GM12878 (cell line): ENCODE measurements at regions not wholly inside any gene's neighbourhood (a gene's known extent, or its start where the extent isn't known, plus 50 kb on each side); places are given as distances from the start of the nearest gene placed in this dataset.

Source experiments
- ATAC-seq: fragments of 200-7000 bp; cut with Tn5 transposase; 3 replicates; pipeline ENCODE4 v1.9.1; 2020; ENCODE audit warnings: mild to moderate bottlenecking, moderate library complexity
- BruUV-seq: library from RNA; stranded (reverse); fragments of 400-500 nt; replicated peaks from 2 replicates; lab custom pipeline; 2021; lab: Mats Ljungman, UMichigan
- CTCF ChIA-PET: fragments of 300-600 bp; sonication (Branson Sonifier 250); formaldehyde crosslinking; extraction: SDS; loops from one replicate; lab custom pipeline; 2021; ENCODE audit warnings: inconsistent platforms; lab: Yijun Ruan, JAX
- POLR2A ChIA-PET: fragments of 350-600 bp; formaldehyde crosslinking; extraction: SDS; loops from one replicate; lab custom pipeline; 2021; ENCODE audit warnings: inconsistent platforms; lab: Charles Lee
- RAD21 ChIA-PET: fragments of 300-600 bp; sonication (Branson Sonifier 250); formaldehyde crosslinking; loops from one replicate; lab custom pipeline; 2023; ENCODE audit warnings: antibody characterized with exemption; ENCODE audit not compliant: unreplicated experiment; lab: Charles Lee
- SMC1A ChIA-PET: fragments of 300-600 bp; sonication (Branson Sonifier 250); formaldehyde crosslinking; loops from one replicate; lab custom pipeline; 2023; ENCODE audit not compliant: unreplicated experiment, uncharacterized antibody; lab: Charles Lee
- DNase-seq: peaks from one replicate; pipeline ENCODE4 v3.0.0-alpha.2; 2011; ENCODE audit warnings: low read depth, low spot score
- FAIRE-seq: peaks from 3 replicates; lab custom pipeline; 2011; peaks lifted over from hg19 to GRCh38; lab: Jason Lieb, UNC
- H2AFZ ChIP-seq: 2 replicates; pipeline ENCODE4 v1.6.0; 2011; ENCODE audit warnings: low read depth, low read length, control low read depth; ENCODE audit not compliant: control insufficient read depth
- H3K27ac ChIP-seq: 2 replicates; pipeline ENCODE4 v1.5.1; 2011; ENCODE audit warnings: control low read depth; ENCODE audit not compliant: control insufficient read depth, insufficient read depth
- H3K27me3 ChIP-seq, 2 experiments: replicated peaks in 1 of 2; 2 replicates each; pipeline versions ENCODE4 v1.6.0 to v1.6.1; 2011; ENCODE audit warnings: low read length in 1 of 2; ENCODE audit not compliant: control insufficient read depth in 2 of 2, insufficient read depth in 2 of 2
- H3K36me3 ChIP-seq, 2 experiments: 2 replicates each; pipeline ENCODE4 v1.5.1; 2011; ENCODE audit warnings: low read length in 1 of 2; ENCODE audit not compliant: control insufficient read depth in 2 of 2, insufficient read depth in 2 of 2
- H3K4me1 ChIP-seq: 2 replicates; pipeline ENCODE4 v1.6.1; 2011; ENCODE audit warnings: mild to moderate bottlenecking, low read length, moderate library complexity, mixed read lengths; ENCODE audit not compliant: control insufficient read depth, insufficient read depth
- H3K4me2 ChIP-seq: 2 replicates; pipeline ENCODE4 v1.6.0; 2011; ENCODE audit warnings: control low read depth; ENCODE audit not compliant: control insufficient read depth, insufficient read depth
- H3K4me3 ChIP-seq: fragments of 200-600 bp; sonication (generic); 2 replicates; pipeline ENCODE4 v1.5.1; 2016
- H3K79me2 ChIP-seq: 2 replicates; pipeline ENCODE4 v1.6.0; 2011; ENCODE audit warnings: low read length; ENCODE audit not compliant: control insufficient read depth, insufficient read depth
- H3K9ac ChIP-seq: 2 replicates; pipeline ENCODE4 v1.8.0; 2011; ENCODE audit warnings: low read length, control low read depth, mixed read lengths; ENCODE audit not compliant: control insufficient read depth, insufficient read depth
- H3K9me3 ChIP-seq: replicated peaks from 3 replicates; pipeline ENCODE4 v1.5.1; 2011; ENCODE audit warnings: mild to moderate bottlenecking, low read length; ENCODE audit not compliant: control insufficient read depth, insufficient read depth
- H4K20me1 ChIP-seq: 2 replicates; pipeline ENCODE4 v1.6.0; 2011; ENCODE audit not compliant: control insufficient read depth, insufficient read depth
- BCL3 ChIP-seq: IDR thresholded peaks from 2 replicates; pipeline ENCODE4 v1.6.1; 2011; ENCODE audit warnings: borderline replicate concordance, low read depth, mild to moderate bottlenecking, moderate library complexity, low read length; ENCODE audit not compliant: insufficient read depth, poor library complexity, severe bottlenecking
- CBX5 ChIP-seq: sonication (generic); IDR thresholded peaks from 2 replicates; pipeline ENCODE4 v1.6.1; 2016; ENCODE audit warnings: low read depth, moderate library complexity, mild to moderate bottlenecking, inconsistent platforms
- CEBPZ ChIP-seq: fragments of 150-350 bp; IDR thresholded peaks from 2 replicates; pipeline ENCODE4 v1.6.1; 2016; ENCODE audit warnings: low read depth, low read length
- CHD4 ChIP-seq: fragments of 200-600 bp; sonication (generic); IDR thresholded peaks from 2 replicates; pipeline ENCODE4 v1.6.1; 2016; ENCODE audit warnings: mild to moderate bottlenecking
- EGR1 ChIP-seq, 2 experiments: IDR thresholded peaks; 1 replicate in 1 of 2; 2 replicates in 1 of 2; pipeline ENCODE4 v1.6.1; 2011 to 2012; ENCODE audit warnings: low read depth in 2 of 2, low read length in 2 of 2, borderline replicate concordance in 1 of 2, mild to moderate bottlenecking in 1 of 2, moderate library complexity in 1 of 2
- FOXM1 ChIP-seq: IDR thresholded peaks from 2 replicates; pipeline ENCODE4 v1.6.1; 2012; ENCODE audit warnings: low read depth, mild to moderate bottlenecking, inconsistent platforms, low read length, moderate library complexity
- KDM1A ChIP-seq: fragments of 200-600 bp; sonication (generic); IDR thresholded peaks from 2 replicates; pipeline ENCODE4 v1.6.1; 2016; ENCODE audit warnings: borderline replicate concordance
- KLF5 ChIP-seq: fragments of 450-650 bp; IDR thresholded peaks from 2 replicates; pipeline ENCODE4 v1.6.1; 2014; ENCODE audit warnings: mild to moderate bottlenecking; ENCODE audit not compliant: partially characterized antibody
- POU2F2 ChIP-seq: IDR thresholded peaks from 3 replicates; pipeline ENCODE4 v1.6.1; 2011; ENCODE audit warnings: low read depth, mild to moderate bottlenecking, low read length, borderline replicate concordance
- SREBF2 ChIP-seq: IDR thresholded peaks from 2 replicates; pipeline ENCODE4 v1.6.1; 2012; ENCODE audit warnings: mild to moderate bottlenecking, low read length
- USF2 ChIP-seq: IDR thresholded peaks from 2 replicates; pipeline ENCODE4 v1.6.1; 2011; ENCODE audit warnings: low read depth, low read length, improper control_type of control experiment, borderline replicate concordance
- ZNF207 ChIP-seq: fragments of 450-650 bp; IDR thresholded peaks from 2 replicates; pipeline ENCODE4 v1.6.1; 2014; ENCODE audit warnings: antibody characterized with exemption, mild to moderate bottlenecking, borderline replicate concordance
- ZNF687 ChIP-seq: fragments of 450-650 bp; IDR thresholded peaks from 2 replicates; pipeline ENCODE4 v1.6.1; 2017; ENCODE audit warnings: mild to moderate bottlenecking, moderate library complexity
- WGBS: methylation state at CpG from one replicate; pipeline ENCODE4 v1.1.6; 2016; ENCODE audit warnings: low lambda C conversion rate; ENCODE audit not compliant: insufficient replicate concordance, insufficient coverage; ENCODE audit errors: missing lambda C conversion rate; 5-methylcytosine and 5-hydroxymethylcytosine counted together
- in situ Hi-C: fragments of 300-500 bp; cut with MboI; formaldehyde crosslinking; loops from 9 replicates; pipeline ENCODE4 v1.14.3; 2018; ENCODE audit warnings: mixed read lengths
- intact Hi-C: fragments of 100-400 bp; cut with micrococcal nuclease; formaldehyde crosslinking; loops from one replicate; pipeline ENCODE4 v1.14.2; 2022; ENCODE audit not compliant: unreplicated experiment
- TF ChIP-seq, protein P1 (sequence below): fragments of 450-650 bp; IDR thresholded peaks from 2 replicates; pipeline ENCODE4 v1.6.1; 2016; ENCODE audit warnings: mild to moderate bottlenecking

GRCh38 chr2:146221826-146222225, 1623.0 kb upstream of the ACVR2A start:
- Histone ChIP-seq H3K27me3 (no peaks in the 10 kb centered on the region), H3K4me3 (no peak overlapping the region), H3K4me2 (no peak overlapping the region), H2AFZ (no peak overlapping the region), H3K27ac (no peak overlapping the region), H3K79me2 (no peaks in the 10 kb centered on the region), H3K4me1 (no peaks in the 10 kb centered on the region), H4K20me1 (no peaks in the 10 kb centered on the region), H3K9ac (no peak overlapping the region), H3K36me3 (no peaks in the 10 kb centered on the region), H3K9me3 (no peaks in the 10 kb centered on the region)
- ChIA-PET RAD21 (no interaction called here), SMC1A (interaction anchor here (1.5 kb wide), 1 partner anchor 11 kb away, joined by 4 read pairs; no protein-coding TSS in a partner anchor), CTCF (no interaction called here), POLR2A (no interaction called here)
- no TSS peak for BruUV-seq
- WGBS = 8% methylated on average over 2 of the region's 2 CpGs
- no peak for ATAC-seq
- in situ Hi-C loops (no loop called here), intact Hi-C loops (no loop called here)
- no peak for DNase-seq
- no peak for FAIRE-seq
- TF ChIP-seq POU2F2 = no peak
- no peak for TF ChIP-seq KLF5
- TF ChIP-seq FOXM1 = no peak
- TF ChIP-seq USF2 = no peak
- TF ChIP-seq, protein P1, sequence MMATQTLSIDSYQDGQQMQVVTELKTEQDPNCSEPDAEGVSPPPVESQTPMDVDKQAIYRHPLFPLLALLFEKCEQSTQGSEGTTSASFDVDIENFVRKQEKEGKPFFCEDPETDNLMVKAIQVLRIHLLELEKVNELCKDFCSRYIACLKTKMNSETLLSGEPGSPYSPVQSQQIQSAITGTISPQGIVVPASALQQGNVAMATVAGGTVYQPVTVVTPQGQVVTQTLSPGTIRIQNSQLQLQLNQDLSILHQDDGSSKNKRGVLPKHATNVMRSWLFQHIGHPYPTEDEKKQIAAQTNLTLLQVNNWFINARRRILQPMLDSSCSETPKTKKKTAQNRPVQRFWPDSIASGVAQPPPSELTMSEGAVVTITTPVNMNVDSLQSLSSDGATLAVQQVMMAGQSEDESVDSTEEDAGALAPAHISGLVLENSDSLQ = no peak
- no peak for TF ChIP-seq ZNF687
- TF ChIP-seq CHD4 = no peak
- no peak for TF ChIP-seq ZNF207
- no peak for TF ChIP-seq BCL3
- TF ChIP-seq KDM1A = no peak
- TF ChIP-seq CEBPZ = no peak
- TF ChIP-seq CBX5 = no peak
- no peak for TF ChIP-seq EGR1 (IDR thresholded peaks at IDR 0.05; ENCODE audit: borderline replicate concordance in 1 of 2, low read depth in 2 of 2, low read length in 2 of 2)
- TF ChIP-seq SREBF2 = no peak
